ENCODE measurements at regions not wholly inside any gene's neighbourhood (a gene's known extent, or its start where the extent isn't known, plus 50 kb on each side); places are given as distances from the start of the nearest gene placed in this dataset.

DNA sequence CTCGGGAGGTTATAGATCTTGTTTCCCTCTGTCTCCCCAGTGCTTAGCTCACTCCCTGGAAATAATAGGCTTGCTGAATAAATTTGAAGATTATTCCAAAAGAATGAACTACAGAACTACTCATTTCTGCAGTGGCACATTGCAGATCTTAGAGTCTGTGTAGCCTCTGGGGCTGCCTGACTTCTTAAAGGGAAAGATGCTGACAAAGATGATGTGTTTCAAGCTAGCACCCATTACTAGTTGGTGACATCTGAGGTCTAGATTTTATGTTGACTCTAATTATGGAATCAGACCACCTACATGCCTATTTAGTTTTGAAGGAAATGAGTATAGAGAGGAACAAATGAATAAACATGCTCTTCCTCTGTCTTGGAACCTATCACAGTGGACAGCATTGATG lies 123.7 kb upstream of the KCNIP4 start:
- dilution Hi-C loops (cut with MboI; ENCODE audit: extremely low pct_ligation_motif_present, low sequenced_read_pairs): no loop called here
- ChIA-PET POLR2A (no interaction called here), CTCF (interaction anchor here (1.1 kb wide), 1 partner anchor 282 kb away, joined by 3 read pairs; no protein-coding TSS in a partner anchor)
- no peak for TF ChIP-seq MYC (IDR thresholded peaks at IDR 0.05; ENCODE audit: low read depth, low read length)
- no peak for TF ChIP-seq POLR2AphosphoS5 (IDR thresholded peaks at IDR 0.05; ENCODE audit: insufficient read depth, low read depth, low read length)
- TF ChIP-seq POLR2A (IDR thresholded peaks at IDR 0.05; ENCODE audit: low read depth, low read length): no peak
- TF ChIP-seq GATA2 (IDR thresholded peaks at IDR 0.05; ENCODE audit: insufficient read depth, insufficient read length, low read depth, low read length): no peak
- no peak for TF ChIP-seq CTCF (IDR thresholded peaks at IDR 0.05; ENCODE audit: extremely low read depth in 1 of 2, insufficient read depth in 1 of 2, low read depth in 1 of 2, low read length in 2 of 2)
- TF ChIP-seq, protein P1, sequence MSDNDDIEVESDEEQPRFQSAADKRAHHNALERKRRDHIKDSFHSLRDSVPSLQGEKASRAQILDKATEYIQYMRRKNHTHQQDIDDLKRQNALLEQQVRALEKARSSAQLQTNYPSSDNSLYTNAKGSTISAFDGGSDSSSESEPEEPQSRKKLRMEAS (IDR thresholded peaks at IDR 0.05; ENCODE audit: insufficient read depth, insufficient read length): no peak
- no peak for TF ChIP-seq EZH2 (IDR thresholded peaks at IDR 0.05; ENCODE audit: borderline replicate concordance, low read depth, low read length, severe bottlenecking)
- no peak for TF ChIP-seq FOS (IDR thresholded peaks at IDR 0.05; ENCODE audit: borderline replicate concordance, insufficient read depth, low read length)
- intact Hi-C loops (cut with micrococcal nuclease): no loop called here
- Histone ChIP-seq H3K9me1 (replicated peaks; ENCODE audit: control insufficient read depth, extremely low read depth, insufficient read depth, low read length) (no peaks in the 10 kb centered on the region), H2AFZ (ENCODE audit: low read depth, low read length) (no peak overlapping the region), H3K4me3 (replicated peaks in 1 of 3; ENCODE audit: insufficient read depth in 1 of 3, low read depth in 1 of 3, low read length in 3 of 3) (no peak overlapping the region), H3K9me3 (replicated peaks; ENCODE audit: control insufficient read depth, insufficient read depth, low read length) (peaks cover 2% of the 10 kb centered on the region), H4K20me1 (replicated peaks; ENCODE audit: control insufficient read depth, extremely low read depth, insufficient read depth, low read length) (no peaks in the 10 kb centered on the region), H3K9ac (replicated peaks; ENCODE audit: extremely low read depth, insufficient read depth, low read length) (no peak overlapping the region), H3K79me2 (ENCODE audit: control insufficient read depth, insufficient read depth, low read length) (no peaks in the 10 kb centered on the region), H3K36me3 (ENCODE audit: control insufficient read depth in 2 of 2, extremely low read depth in 1 of 2, insufficient read depth in 2 of 2, low read length in 2 of 2) (no peaks in the 10 kb centered on the region), H3K4me1 (ENCODE audit: control insufficient read depth, extremely low read depth, insufficient read depth, low read length) (no peaks in the 10 kb centered on the region), H3K4me2 (ENCODE audit: insufficient read depth, low read length) (no peak overlapping the region), H3K27ac (ENCODE audit: insufficient read depth, low read depth, low read length) (no peak overlapping the region), H3K27me3 (ENCODE audit: control insufficient read depth in 2 of 2, insufficient read depth in 2 of 2, low read length in 2 of 2) (no peaks in the 10 kb centered on the region)
- BruUV-seq (replicated peaks): no TSS peak
- FAIRE-seq (no peak), DNase-seq (ENCODE audit: low read depth, low spot score) (no peak)

Measured in endothelial cell of umbilical vein (primary cell).